ENCODE measurements at regions not wholly inside any gene's neighbourhood (a gene's known extent, or its start where the extent isn't known, plus 50 kb on each side); places are given as distances from the start of the nearest gene placed in this dataset.

DNA sequence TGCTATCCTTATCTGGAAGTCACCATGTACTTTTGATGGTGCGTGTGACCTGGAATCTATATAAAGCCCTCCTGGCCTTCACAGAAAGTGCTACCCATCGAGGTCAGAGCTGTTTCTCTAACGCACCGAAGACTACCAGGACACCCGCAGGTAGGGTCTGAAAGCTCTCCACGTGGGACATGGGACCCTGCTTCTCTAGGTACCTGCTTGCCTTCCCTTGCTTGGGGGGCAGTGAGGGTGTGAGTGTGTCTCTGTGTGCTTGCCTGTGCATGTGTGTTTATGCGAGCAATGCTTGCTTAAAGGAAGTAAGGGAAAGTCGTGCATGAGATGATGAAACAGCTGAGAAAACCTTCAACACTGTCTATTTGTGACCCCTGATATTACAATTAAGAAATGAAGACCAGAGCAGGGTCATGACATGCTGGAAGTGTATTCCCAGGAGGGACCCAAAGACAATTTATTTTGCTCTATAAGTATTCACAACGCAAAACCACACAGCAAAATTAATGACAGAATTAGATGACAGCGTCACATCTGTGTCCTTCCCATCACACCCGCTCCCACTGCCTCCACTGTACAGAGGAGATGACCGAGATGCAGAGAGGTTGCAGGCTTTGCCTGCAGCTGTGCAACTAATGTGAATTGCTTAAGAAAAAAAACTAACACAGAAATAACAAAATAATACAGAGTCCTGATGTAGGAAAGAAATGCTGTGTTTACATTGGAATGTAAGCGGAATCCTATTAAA lies 76.4 kb upstream of the HELT start:
- TF ChIP-seq POLR2A (IDR thresholded peaks at IDR 0.05): no peak
- no peak for TF ChIP-seq POLR2AphosphoS5 (IDR thresholded peaks at IDR 0.05)
- TF ChIP-seq, protein P1, sequence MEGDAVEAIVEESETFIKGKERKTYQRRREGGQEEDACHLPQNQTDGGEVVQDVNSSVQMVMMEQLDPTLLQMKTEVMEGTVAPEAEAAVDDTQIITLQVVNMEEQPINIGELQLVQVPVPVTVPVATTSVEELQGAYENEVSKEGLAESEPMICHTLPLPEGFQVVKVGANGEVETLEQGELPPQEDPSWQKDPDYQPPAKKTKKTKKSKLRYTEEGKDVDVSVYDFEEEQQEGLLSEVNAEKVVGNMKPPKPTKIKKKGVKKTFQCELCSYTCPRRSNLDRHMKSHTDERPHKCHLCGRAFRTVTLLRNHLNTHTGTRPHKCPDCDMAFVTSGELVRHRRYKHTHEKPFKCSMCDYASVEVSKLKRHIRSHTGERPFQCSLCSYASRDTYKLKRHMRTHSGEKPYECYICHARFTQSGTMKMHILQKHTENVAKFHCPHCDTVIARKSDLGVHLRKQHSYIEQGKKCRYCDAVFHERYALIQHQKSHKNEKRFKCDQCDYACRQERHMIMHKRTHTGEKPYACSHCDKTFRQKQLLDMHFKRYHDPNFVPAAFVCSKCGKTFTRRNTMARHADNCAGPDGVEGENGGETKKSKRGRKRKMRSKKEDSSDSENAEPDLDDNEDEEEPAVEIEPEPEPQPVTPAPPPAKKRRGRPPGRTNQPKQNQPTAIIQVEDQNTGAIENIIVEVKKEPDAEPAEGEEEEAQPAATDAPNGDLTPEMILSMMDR (IDR thresholded peaks at IDR 0.05 in 8 of 11, conservative IDR thresholded peaks at IDR 0.05 in 3 of 11): no peak
